ENCODE measurements at regions not wholly inside any gene's neighbourhood (a gene's known extent, or its start where the extent isn't known, plus 50 kb on each side); places are given as distances from the start of the nearest gene placed in this dataset.
"Not testable (repeated sequence)": the region's sequence is repeated elsewhere in the genome, so short reads cannot be mapped to it uniquely, and the experiment has no call there.

- CTCF ChIA-PET; H3K4me3 ChIP-seq (ENCODE audit: control insufficient read depth in 1 of 7, extremely low read depth in 1 of 7, insufficient read depth in 4 of 7, low read depth in 2 of 7, low read length in 6 of 7); POLR2A ChIA-PET; H3K4me1 ChIP-seq (ENCODE audit: control extremely low read depth in 1 of 4, control insufficient read depth in 4 of 4, insufficient read depth in 4 of 4, low read length in 3 of 4); H3K36me3 ChIP-seq (ENCODE audit: control insufficient read depth in 4 of 4, insufficient read depth in 4 of 4, low read length in 3 of 4); DNase-seq; H3K9me3 ChIP-seq (ENCODE audit: control extremely low read depth in 1 of 5, control insufficient read depth in 4 of 5, insufficient read depth in 2 of 5, low read depth in 1 of 5, low read length in 4 of 5); H3K27ac ChIP-seq (ENCODE audit: insufficient read depth in 1 of 2, low read depth in 1 of 2, low read length in 2 of 2, poor library complexity in 1 of 2, severe bottlenecking in 2 of 2); H3K27me3 ChIP-seq (replicated peaks in 2 of 5; ENCODE audit: control insufficient read depth in 4 of 5, insufficient read depth in 5 of 5, low read length in 4 of 5): not testable (repeated sequence)
- no CpG with 5 or more reads among the region's 4 CpGs for WGBS (ENCODE audit: insufficient coverage)
Observed at GRCh38 chr6:12542319-12543115, 174.1 kb upstream of the PHACTR1 start.

- DNase-seq = no peak
- no peak overlapping the region for H3K27ac ChIP-seq (ENCODE audit: insufficient read depth in 1 of 2, low read depth in 1 of 2, low read length in 2 of 2, poor library complexity in 1 of 2, severe bottlenecking in 2 of 2)
- peaks cover 0 to 2% (median 0%) of the 10 kb centered on the region in 5 experiments for H3K9me3 ChIP-seq (ENCODE audit: control extremely low read depth in 1 of 5, control insufficient read depth in 4 of 5, insufficient read depth in 2 of 5, low read depth in 1 of 5, low read length in 4 of 5)
- WGBS (ENCODE audit: insufficient coverage) = 58% methylated on average over 4 of the region's 5 CpGs
- POLR2A ChIA-PET = no interaction called here
- no peaks in the 10 kb centered on the region for H3K4me1 ChIP-seq (ENCODE audit: control extremely low read depth in 1 of 4, control insufficient read depth in 4 of 4, insufficient read depth in 4 of 4, low read length in 3 of 4)
- no peaks in the 10 kb centered on the region for H3K27me3 ChIP-seq (replicated peaks in 2 of 5; ENCODE audit: control insufficient read depth in 4 of 5, insufficient read depth in 5 of 5, low read length in 4 of 5)
- CTCF ChIA-PET = no interaction called here
- H3K36me3 ChIP-seq (ENCODE audit: control insufficient read depth in 4 of 4, insufficient read depth in 4 of 4, low read length in 3 of 4) = no peaks in the 10 kb centered on the region
- H3K4me3 ChIP-seq (ENCODE audit: control insufficient read depth in 1 of 7, extremely low read depth in 1 of 7, insufficient read depth in 4 of 7, low read depth in 2 of 7, low read length in 6 of 7) = no peak overlapping the region
Observed at GRCh38 chr6:12543953-12544352, 172.6 kb upstream of the PHACTR1 start.

DNA sequence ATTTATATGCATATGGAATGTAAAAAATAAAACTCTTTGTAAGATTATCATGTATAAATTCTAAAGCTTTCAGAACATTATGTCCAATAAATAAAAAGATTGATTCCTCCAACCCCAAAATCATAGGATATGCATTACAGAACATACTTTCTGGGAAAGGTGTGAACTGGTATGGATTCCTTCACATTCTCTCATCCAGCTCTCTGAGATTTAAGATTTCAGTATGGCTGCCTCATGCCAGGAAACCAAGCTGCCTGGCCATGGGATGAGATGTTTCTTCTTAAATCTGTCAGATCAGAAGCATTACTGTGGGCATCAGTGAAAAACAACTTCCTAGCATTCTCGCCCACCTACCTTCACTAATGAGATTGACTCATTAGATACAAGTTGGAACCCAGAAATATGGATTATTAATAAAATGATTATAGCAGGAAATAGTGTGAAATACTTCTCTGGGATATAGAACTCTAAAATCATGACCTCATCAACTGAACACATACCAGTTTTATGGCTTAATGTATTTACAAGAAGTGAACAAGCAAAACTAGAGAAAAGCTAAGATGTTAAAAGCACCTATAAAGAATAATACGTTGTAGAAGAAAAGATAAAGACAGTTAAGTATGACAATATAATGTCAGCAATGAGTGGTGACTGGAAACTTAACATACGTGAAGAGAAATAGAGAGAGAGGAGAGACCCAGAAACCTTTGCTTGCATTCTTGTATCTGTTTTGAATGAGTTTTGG, 171.6 kb upstream of the PHACTR1 start:
- Histone ChIP-seq H3K9me3 (ENCODE audit: control extremely low read depth in 1 of 5, control insufficient read depth in 4 of 5, insufficient read depth in 2 of 5, low read depth in 1 of 5, low read length in 4 of 5) (peaks cover 0 to 2% (median 0%) of the 10 kb centered on the region in 5 experiments), H3K36me3 (ENCODE audit: control insufficient read depth in 4 of 4, insufficient read depth in 4 of 4, low read length in 3 of 4) (no peaks in the 10 kb centered on the region), H3K27ac (ENCODE audit: insufficient read depth in 1 of 2, low read depth in 1 of 2, low read length in 2 of 2, poor library complexity in 1 of 2, severe bottlenecking in 2 of 2) (no peak overlapping the region), H3K4me1 (ENCODE audit: control extremely low read depth in 1 of 4, control insufficient read depth in 4 of 4, insufficient read depth in 4 of 4, low read length in 3 of 4) (no peaks in the 10 kb centered on the region), H3K27me3 (replicated peaks in 2 of 5; ENCODE audit: control insufficient read depth in 4 of 5, insufficient read depth in 5 of 5, low read length in 4 of 5) (no peaks in the 10 kb centered on the region), H3K4me3 (ENCODE audit: control insufficient read depth in 1 of 7, extremely low read depth in 1 of 7, insufficient read depth in 4 of 7, low read depth in 2 of 7, low read length in 6 of 7) (no peak overlapping the region)
- ChIA-PET POLR2A (interaction anchor here (0.6 kb wide), 1 partner anchor 43 kb away, joined by 3 read pairs; no protein-coding TSS in a partner anchor), CTCF (interaction anchor here (1.3 kb wide), 1 partner anchor 41 kb away, joined by 4 read pairs; no protein-coding TSS in a partner anchor)
- WGBS (ENCODE audit: insufficient coverage) = no CpG with 5 or more reads among the region's 3 CpGs
- DNase-seq = no peak

DNA sequence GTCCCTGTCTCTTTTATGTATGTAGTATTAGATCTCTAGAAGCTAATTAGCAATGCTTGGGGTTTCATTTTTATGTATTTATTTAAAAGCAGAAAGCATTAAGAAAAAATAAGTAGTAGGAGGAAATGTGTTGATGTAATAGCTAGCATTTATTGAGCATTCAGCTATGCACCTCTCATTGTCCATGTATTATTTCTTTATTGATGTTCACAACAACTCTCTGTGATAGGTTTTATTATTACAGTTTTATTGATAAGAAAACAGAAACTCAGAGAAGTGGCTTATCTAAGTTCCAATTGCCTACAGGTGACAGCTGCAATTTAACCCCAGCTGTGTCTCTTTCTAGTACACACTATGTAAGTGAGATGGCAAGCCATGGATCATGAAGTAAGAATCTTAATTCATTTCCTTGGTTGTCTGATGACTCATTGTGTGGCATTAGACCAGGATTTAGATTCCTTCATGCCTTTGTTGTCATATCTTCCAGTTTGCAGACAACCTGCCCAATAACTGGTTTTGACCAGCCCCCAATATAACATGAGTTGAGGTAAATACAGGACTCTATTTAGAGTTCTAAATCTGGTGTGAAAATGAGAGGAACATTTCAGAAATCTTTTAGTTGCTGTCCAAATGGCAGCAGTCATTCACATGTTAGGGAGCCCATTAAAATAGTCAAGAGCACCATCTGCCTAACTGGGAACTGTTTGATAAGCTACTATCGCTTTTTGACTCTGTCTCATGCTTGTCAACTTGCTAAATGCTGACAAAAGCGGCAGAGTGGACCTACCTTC, 170.8 kb upstream of the PHACTR1 start:
- Histone ChIP-seq H3K4me3 (ENCODE audit: control insufficient read depth in 1 of 7, extremely low read depth in 1 of 7, insufficient read depth in 4 of 7, low read depth in 2 of 7, low read length in 6 of 7) (no peak overlapping the region), H3K36me3 (ENCODE audit: control insufficient read depth in 4 of 4, insufficient read depth in 4 of 4, low read length in 3 of 4) (no peaks in the 10 kb centered on the region), H3K4me1 (ENCODE audit: control extremely low read depth in 1 of 4, control insufficient read depth in 4 of 4, insufficient read depth in 4 of 4, low read length in 3 of 4) (no peaks in the 10 kb centered on the region), H3K9me3 (ENCODE audit: control extremely low read depth in 1 of 5, control insufficient read depth in 4 of 5, insufficient read depth in 2 of 5, low read depth in 1 of 5, low read length in 4 of 5) (peaks cover 0 to 2% (median 0%) of the 10 kb centered on the region in 5 experiments), H3K27me3 (replicated peaks in 2 of 5; ENCODE audit: control insufficient read depth in 4 of 5, insufficient read depth in 5 of 5, low read length in 4 of 5) (no peaks in the 10 kb centered on the region), H3K27ac (ENCODE audit: insufficient read depth in 1 of 2, low read depth in 1 of 2, low read length in 2 of 2, poor library complexity in 1 of 2, severe bottlenecking in 2 of 2) (no peak overlapping the region)
- CTCF ChIA-PET = interaction anchor here (1.3 kb wide), 1 partner anchor 41 kb away, joined by 4 read pairs; no protein-coding TSS in a partner anchor
- POLR2A ChIA-PET = no interaction called here
- DNase-seq = no peak
- WGBS (ENCODE audit: insufficient coverage) = 100% methylated on average over 2 of the region's 2 CpGs

GRCh38 chr6:12546410-12547002, 170.1 kb upstream of the PHACTR1 start:
- Histone ChIP-seq H3K27ac (ENCODE audit: insufficient read depth in 1 of 2, low read depth in 1 of 2, low read length in 2 of 2, poor library complexity in 1 of 2, severe bottlenecking in 2 of 2) (no peak overlapping the region), H3K27me3 (replicated peaks in 2 of 5; ENCODE audit: control insufficient read depth in 4 of 5, insufficient read depth in 5 of 5, low read length in 4 of 5) (no peaks in the 10 kb centered on the region), H3K36me3 (ENCODE audit: control insufficient read depth in 4 of 4, insufficient read depth in 4 of 4, low read length in 3 of 4) (no peaks in the 10 kb centered on the region), H3K4me1 (ENCODE audit: control extremely low read depth in 1 of 4, control insufficient read depth in 4 of 4, insufficient read depth in 4 of 4, low read length in 3 of 4) (no peaks in the 10 kb centered on the region), H3K9me3 (ENCODE audit: control extremely low read depth in 1 of 5, control insufficient read depth in 4 of 5, insufficient read depth in 2 of 5, low read depth in 1 of 5, low read length in 4 of 5) (peaks cover 0 to 2% (median 0%) of the 10 kb centered on the region in 5 experiments), H3K4me3 (ENCODE audit: control insufficient read depth in 1 of 7, extremely low read depth in 1 of 7, insufficient read depth in 4 of 7, low read depth in 2 of 7, low read length in 6 of 7) (no peak overlapping the region)
- CTCF ChIA-PET = interaction anchor here (1.3 kb wide), 1 partner anchor 42 kb away, joined by 4 read pairs; no protein-coding TSS in a partner anchor
- no peak for DNase-seq
- 100% methylated on average over 2 of the region's 4 CpGs for WGBS (ENCODE audit: insufficient coverage)
- POLR2A ChIA-PET = no interaction called here

GRCh38 chr6:12548526-12548925, 168.0 kb upstream of the PHACTR1 start:
- ChIA-PET POLR2A (no interaction called here), CTCF (no interaction called here)
- Histone ChIP-seq H3K27me3 (replicated peaks in 2 of 5; ENCODE audit: control insufficient read depth in 4 of 5, insufficient read depth in 5 of 5, low read length in 4 of 5) (no peaks in the 10 kb centered on the region), H3K9me3 (ENCODE audit: control extremely low read depth in 1 of 5, control insufficient read depth in 4 of 5, insufficient read depth in 2 of 5, low read depth in 1 of 5, low read length in 4 of 5) (no peaks in the 10 kb centered on the region), H3K4me3 (ENCODE audit: control insufficient read depth in 1 of 7, extremely low read depth in 1 of 7, insufficient read depth in 4 of 7, low read depth in 2 of 7, low read length in 6 of 7) (no peak overlapping the region), H3K27ac (ENCODE audit: insufficient read depth in 1 of 2, low read depth in 1 of 2, low read length in 2 of 2, poor library complexity in 1 of 2, severe bottlenecking in 2 of 2) (no peak overlapping the region), H3K4me1 (ENCODE audit: control extremely low read depth in 1 of 4, control insufficient read depth in 4 of 4, insufficient read depth in 4 of 4, low read length in 3 of 4) (no peaks in the 10 kb centered on the region), H3K36me3 (ENCODE audit: control insufficient read depth in 4 of 4, insufficient read depth in 4 of 4, low read length in 3 of 4) (no peaks in the 10 kb centered on the region)
- DNase-seq = no peak
- 100% methylated on average over 2 of the region's 2 CpGs for WGBS (ENCODE audit: insufficient coverage)
